Stomach (tissue), 8 donors: ENCODE measurements at regions not wholly inside any gene's neighbourhood (a gene's known extent, or its start where the extent isn't known, plus 50 kb on each side); places are given as distances from the start of the nearest gene placed in this dataset.

Experiments
- DNase-seq, 2 donors: peaks; one replicate each; pipeline versions ENCODE4 v3.0.0 to v3.0.0-alpha.2; 2013 to 2019
- H3K27ac ChIP-seq, 5 donors: fragments of 200-600 bp in 4 of 5; sonication (generic) in 4 of 5; one replicate each; pipeline ENCODE4 v1.5.1; 2013 to 2019; ENCODE audit warnings: mild to moderate bottlenecking in 1 of 5, moderate library complexity in 1 of 5
- H3K27me3 ChIP-seq, 3 donors: fragments of 200-600 bp; sonication (generic); one replicate each; pipeline ENCODE4 v1.5.1; 2017 to 2019; ENCODE audit warnings: mixed run types in 1 of 3
- H3K36me3 ChIP-seq, 4 donors: fragments of 200-600 bp; sonication (generic); 1 replicate in 3 of 4; 2 replicates in 1 of 4; pipeline ENCODE4 v1.5.1; 2016 to 2019
- H3K4me1 ChIP-seq, 4 donors: fragments of 200-600 bp; sonication (generic); one replicate each; pipeline ENCODE4 v1.5.1; 2016 to 2019
- H3K4me3 ChIP-seq, 4 donors: fragments of 200-600 bp; sonication (generic) in 3 of 4; one replicate each; pipeline ENCODE4 v1.5.1; 2016 to 2019; ENCODE audit warnings: mild to moderate bottlenecking in 1 of 4
- H3K9me3 ChIP-seq, 4 donors: fragments of 200-600 bp; sonication (generic); one replicate each; pipeline ENCODE4 v1.5.1; 2016 to 2019
- EP300 ChIP-seq: sonication (generic); formaldehyde crosslinking; IDR thresholded peaks from one replicate; pipeline ENCODE4 v1.6.1; 2017; ENCODE audit warnings: antibody characterized with exemption
- POLR2A ChIP-seq, 4 donors: fragments of 450-650 bp; IDR thresholded peaks; one replicate each; pipeline ENCODE4 v1.6.1; 2016; ENCODE audit warnings: antibody characterized with exemption in 4 of 4, control low read depth in 2 of 4, mild to moderate bottlenecking in 1 of 4, moderate library complexity in 1 of 4
- POLR2AphosphoS5 ChIP-seq, 3 donors: sonication (generic); formaldehyde crosslinking; IDR thresholded peaks; one replicate each; pipeline ENCODE4 v1.6.1; 2016; ENCODE audit warnings: antibody characterized with exemption in 3 of 3
- WGBS, 5 donors: extraction: QIAGEN DNeasy Blood & Tissue Kit in 3 of 5; methylation state at CpG; one replicate each; pipeline versions ENCODE4 v1.1.5 to v1.1.7; 2013 to 2018; 5-methylcytosine and 5-hydroxymethylcytosine counted together
- intact Hi-C: fragments of 100-400 bp; cut with DNase I; formaldehyde crosslinking; loops from one replicate; pipeline ENCODE4 v1.15.1; 2023; ENCODE audit warnings: low total_unique reads
- TF ChIP-seq, protein P1 (sequence below), 7 experiments: fragments of 450-650 bp in 4 of 7; fragments of 200-600 bp in 3 of 7; sonication (generic) in 3 of 7; IDR thresholded peaks; one replicate each; pipeline ENCODE4 v1.5.1; 2016 to 2019; ENCODE audit warnings: antibody characterized with exemption in 7 of 7, control low read depth in 2 of 7, mild to moderate bottlenecking in 1 of 7
- donor health status: healthy with polysubstance abuse.
- donor health status: Bipolar disorder and iron deficiency.
- donor health status: healthy.

- Histone ChIP-seq H3K9me3 (no peaks in the 10 kb centered on the region), H3K4me1 (no peaks in the 10 kb centered on the region), H3K27me3 (no peaks in the 10 kb centered on the region), H3K27ac (no peak overlapping the region), H3K36me3 (no peaks in the 10 kb centered on the region), H3K4me3 (no peak overlapping the region)
- intact Hi-C loops: no loop called here
- TF ChIP-seq EP300 (no peak), POLR2A (IDR thresholded peaks at IDR 0.05) (no peak), POLR2AphosphoS5 (IDR thresholded peaks at IDR 0.05) (no peak)
- TF ChIP-seq, protein P1, sequence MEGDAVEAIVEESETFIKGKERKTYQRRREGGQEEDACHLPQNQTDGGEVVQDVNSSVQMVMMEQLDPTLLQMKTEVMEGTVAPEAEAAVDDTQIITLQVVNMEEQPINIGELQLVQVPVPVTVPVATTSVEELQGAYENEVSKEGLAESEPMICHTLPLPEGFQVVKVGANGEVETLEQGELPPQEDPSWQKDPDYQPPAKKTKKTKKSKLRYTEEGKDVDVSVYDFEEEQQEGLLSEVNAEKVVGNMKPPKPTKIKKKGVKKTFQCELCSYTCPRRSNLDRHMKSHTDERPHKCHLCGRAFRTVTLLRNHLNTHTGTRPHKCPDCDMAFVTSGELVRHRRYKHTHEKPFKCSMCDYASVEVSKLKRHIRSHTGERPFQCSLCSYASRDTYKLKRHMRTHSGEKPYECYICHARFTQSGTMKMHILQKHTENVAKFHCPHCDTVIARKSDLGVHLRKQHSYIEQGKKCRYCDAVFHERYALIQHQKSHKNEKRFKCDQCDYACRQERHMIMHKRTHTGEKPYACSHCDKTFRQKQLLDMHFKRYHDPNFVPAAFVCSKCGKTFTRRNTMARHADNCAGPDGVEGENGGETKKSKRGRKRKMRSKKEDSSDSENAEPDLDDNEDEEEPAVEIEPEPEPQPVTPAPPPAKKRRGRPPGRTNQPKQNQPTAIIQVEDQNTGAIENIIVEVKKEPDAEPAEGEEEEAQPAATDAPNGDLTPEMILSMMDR (IDR thresholded peaks at IDR 0.05): no peak
- 66 to 89% (median 83%) methylated on average over 3 of the region's 3 CpGs for WGBS, 5 donors
- DNase-seq: no peak
Measured at GRCh38 chr3:177563243-177563780, 366.0 kb upstream of the TBL1XR1 start.

DNA sequence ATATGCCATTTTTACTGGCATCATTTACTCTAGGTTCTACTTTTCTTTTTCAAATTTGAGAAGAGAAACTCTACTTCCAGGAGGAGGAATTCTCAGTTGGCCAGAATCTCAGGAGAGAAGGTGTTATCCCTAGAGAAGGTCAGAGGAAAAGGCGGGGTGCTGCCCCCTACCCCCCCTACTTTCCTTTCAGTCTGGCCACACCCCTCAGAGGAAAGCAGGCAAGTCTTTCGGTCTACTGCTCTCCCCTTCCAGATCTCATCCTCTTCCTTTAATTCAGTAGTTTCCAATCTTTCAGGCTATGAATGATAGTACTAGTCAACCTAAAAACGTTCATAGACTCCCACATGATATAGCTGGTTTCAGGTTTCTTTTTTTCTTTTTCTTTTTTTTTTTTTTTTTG is 366.5 kb upstream of the TBL1XR1 start:
- no peaks in the 10 kb centered on the region for H3K4me1 ChIP-seq
- no peaks in the 10 kb centered on the region for H3K9me3 ChIP-seq
- H3K27ac ChIP-seq: no peak overlapping the region
- 50 to 61% (median 56%) methylated on average over 3 of the region's 3 CpGs for WGBS, 5 donors
- H3K27me3 ChIP-seq: no peaks in the 10 kb centered on the region
- intact Hi-C loops: no loop called here
- TF ChIP-seq POLR2AphosphoS5 (IDR thresholded peaks at IDR 0.05): no peak
- no peak for DNase-seq
- no peak overlapping the region for H3K4me3 ChIP-seq
- H3K36me3 ChIP-seq: no peaks in the 10 kb centered on the region

DNA sequence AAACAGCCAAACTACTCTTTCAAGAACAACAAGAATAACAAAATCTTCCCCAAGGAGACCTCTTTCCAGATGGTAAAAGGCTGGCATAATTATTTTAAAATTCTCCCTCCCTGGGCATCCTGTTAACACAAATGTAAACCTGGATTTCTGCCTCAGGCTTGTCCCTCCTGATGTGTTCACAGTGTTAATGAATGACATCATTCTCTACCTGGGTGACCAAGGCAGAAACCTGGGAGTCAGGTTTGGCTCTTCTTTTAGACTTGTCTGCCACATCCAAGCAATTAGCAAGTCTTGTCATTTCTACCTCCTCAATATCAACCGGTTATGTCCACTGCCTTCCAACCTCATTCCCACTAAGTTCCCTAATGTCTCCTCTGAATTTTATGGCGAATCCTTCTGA is 368.7 kb upstream of the TBL1XR1 start:
- no peak overlapping the region for H3K4me3 ChIP-seq
- no peak for TF ChIP-seq POLR2A (IDR thresholded peaks at IDR 0.05)
- no peak for TF ChIP-seq POLR2AphosphoS5 (IDR thresholded peaks at IDR 0.05)
- TF ChIP-seq, protein P1 (IDR thresholded peaks at IDR 0.05): no peak
- no peak for TF ChIP-seq EP300
- no peaks in the 10 kb centered on the region for H3K27me3 ChIP-seq
- intact Hi-C loops: no loop called here
- H3K36me3 ChIP-seq: no peaks in the 10 kb centered on the region
- H3K9me3 ChIP-seq: no peaks in the 10 kb centered on the region
- H3K27ac ChIP-seq: no peak overlapping the region
- no peaks in the 10 kb centered on the region for H3K4me1 ChIP-seq
- DNase-seq: no peak
- 91 to 100% (median 99%) methylated on average over 2 of the region's 2 CpGs for WGBS, 5 donors

DNA sequence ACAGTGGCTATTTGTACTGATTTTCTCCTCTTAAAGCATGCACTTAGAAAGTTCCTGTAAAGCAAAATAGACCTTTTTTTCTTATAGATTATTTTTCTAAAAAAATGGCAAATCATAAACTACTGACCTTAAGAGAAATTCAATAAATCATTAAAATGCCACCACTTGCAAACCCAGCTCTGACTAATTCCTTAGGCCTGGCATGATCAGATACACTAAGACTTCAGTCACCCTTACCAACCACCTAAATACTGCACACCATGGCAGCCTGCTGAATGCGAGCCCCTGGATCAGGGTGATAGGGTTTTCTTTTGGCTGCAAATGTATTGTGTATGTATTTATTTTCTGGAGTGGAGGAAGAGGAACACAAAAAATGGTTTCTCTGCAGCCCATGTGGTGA is 370.6 kb upstream of the TBL1XR1 start:
- DNase-seq: no peak
- TF ChIP-seq, protein P1 (IDR thresholded peaks at IDR 0.05): no peak
- no peak for TF ChIP-seq EP300
- no peak for TF ChIP-seq POLR2A (IDR thresholded peaks at IDR 0.05)
- no peak for TF ChIP-seq POLR2AphosphoS5 (IDR thresholded peaks at IDR 0.05)
- H3K27me3 ChIP-seq: no peaks in the 10 kb centered on the region
- no peaks in the 10 kb centered on the region for H3K9me3 ChIP-seq
- no peak overlapping the region for H3K27ac ChIP-seq
- H3K4me1 ChIP-seq: no peaks in the 10 kb centered on the region
- intact Hi-C loops: no loop called here
- no peak overlapping the region for H3K4me3 ChIP-seq
- WGBS, 5 donors: 91 to 98% (median 95%) methylated on average over 1 of the region's 1 CpG
- H3K36me3 ChIP-seq: no peaks in the 10 kb centered on the region

DNA sequence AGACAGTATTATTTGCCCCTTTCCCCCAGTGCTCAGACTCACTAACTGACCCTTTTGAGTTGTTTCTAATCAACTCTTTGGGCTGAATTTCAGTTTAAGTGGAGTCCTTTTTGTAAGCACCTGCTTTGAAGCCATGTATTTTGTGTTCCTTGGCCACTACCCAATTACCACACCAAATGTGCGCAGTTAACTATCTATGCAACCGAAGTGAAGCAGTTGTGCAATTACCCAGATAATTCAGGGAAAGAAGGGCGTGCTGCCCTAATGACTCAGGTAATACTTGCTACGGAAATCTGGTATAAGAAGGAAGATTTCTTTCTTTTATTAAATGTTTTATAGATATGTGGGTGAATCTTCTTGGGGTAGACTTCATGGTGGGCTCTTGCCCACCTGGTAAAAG is 371.9 kb upstream of the TBL1XR1 start:
- no peak for DNase-seq
- no peaks in the 10 kb centered on the region for H3K27me3 ChIP-seq
- no peak overlapping the region for H3K27ac ChIP-seq
- H3K9me3 ChIP-seq: no peaks in the 10 kb centered on the region
- no peak overlapping the region for H3K4me3 ChIP-seq
- H3K36me3 ChIP-seq: no peaks in the 10 kb centered on the region
- 60 to 81% (median 63%) methylated on average over 4 of the region's 4 CpGs for WGBS, 5 donors
- intact Hi-C loops: no loop called here
- H3K4me1 ChIP-seq: peaks cover 0 to 4% (median 0%) of the 10 kb centered on the region in 4 donors
- TF ChIP-seq, protein P1 (IDR thresholded peaks at IDR 0.05): no peak
- peak in 1 of 3 donors; percentile 33 for TF ChIP-seq POLR2AphosphoS5 (IDR thresholded peaks at IDR 0.05)
